ENCODE measurements at regions not wholly inside any gene's neighbourhood (a gene's known extent, or its start where the extent isn't known, plus 50 kb on each side); places are given as distances from the start of the nearest gene placed in this dataset.

DNA sequence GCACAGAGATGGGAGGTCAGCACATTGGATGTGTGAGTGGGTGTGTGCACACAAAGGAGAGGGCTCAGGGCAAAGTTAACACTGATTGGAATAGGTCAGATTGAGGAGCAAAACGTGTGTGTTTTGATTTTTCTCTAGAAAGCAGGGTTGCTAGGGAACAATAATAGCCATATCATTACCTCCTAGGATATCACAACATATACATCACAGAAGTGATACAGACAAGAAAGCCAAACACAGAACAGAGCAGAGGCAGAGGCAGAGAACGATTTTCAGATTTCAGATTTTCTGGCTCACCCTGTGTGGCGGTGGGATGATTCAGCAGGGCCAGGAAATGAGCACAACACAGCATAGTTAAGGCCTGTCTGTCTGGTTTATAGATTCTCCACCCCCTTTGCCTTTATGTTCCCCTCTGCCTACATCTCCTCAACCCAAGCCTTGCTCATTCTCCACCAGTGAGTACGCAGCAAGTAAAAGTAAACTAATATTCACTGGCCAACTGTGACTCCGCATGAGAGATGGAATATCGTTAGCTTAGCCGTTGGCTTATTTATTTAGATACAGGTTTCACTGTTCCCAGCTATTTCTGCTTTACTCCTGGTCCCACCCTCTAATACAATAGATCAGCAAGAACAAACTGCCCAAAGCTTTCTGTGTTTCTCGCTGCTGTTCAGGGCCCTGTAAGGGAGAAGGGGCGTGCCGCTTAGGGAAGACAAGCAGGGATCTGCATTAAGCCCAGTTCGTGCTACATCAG, 182.7 kb upstream of the TSC22D1 start:
- peak in 1 of 3 donors; percentile 60 for TF ChIP-seq POLR2AphosphoS5 (IDR thresholded peaks at IDR 0.05)
- TF ChIP-seq CTCF (IDR thresholded peaks at IDR 0.05): no peak
- peak; percentile 53 for TF ChIP-seq POLR2A (IDR thresholded peaks at IDR 0.05)
- TF ChIP-seq EP300 (IDR thresholded peaks at IDR 0.05; ENCODE audit: low read depth): no peak
